Gastroesophageal sphincter (tissue), 4 donors: ENCODE measurements at regions not wholly inside any gene's neighbourhood (a gene's known extent, or its start where the extent isn't known, plus 50 kb on each side); places are given as distances from the start of the nearest gene placed in this dataset.

Experiments
- ATAC-seq: fragments of 150-250 bp; one replicate; pipeline ENCODE4 v1.9.1; 2016; ENCODE audit warnings: mild to moderate bottlenecking, moderate library complexity
- H3K27ac ChIP-seq, 4 donors: fragments of 200-600 bp; sonication (generic) in 3 of 4; 1 replicate in 3 of 4; 2 replicates in 1 of 4; pipeline ENCODE4 v1.5.1; 2016 to 2019
- H3K27me3 ChIP-seq: fragments of 200-600 bp; sonication (generic); one replicate; pipeline ENCODE4 v1.5.1; 2019
- H3K36me3 ChIP-seq, 2 donors: fragments of 200-600 bp; sonication (generic); one replicate each; pipeline ENCODE4 v1.5.1; 2019; ENCODE audit warnings: control low read depth in 1 of 2
- H3K4me1 ChIP-seq, 3 donors: fragments of 200-600 bp; sonication (generic); 1 replicate in 2 of 3; 2 replicates in 1 of 3; pipeline ENCODE4 v1.5.1; 2016 to 2019; ENCODE audit warnings: control low read depth in 2 of 3
- H3K4me3 ChIP-seq, 2 donors: fragments of 200-600 bp; sonication (generic); one replicate each; pipeline ENCODE4 v1.5.1; 2019; ENCODE audit warnings: mild to moderate bottlenecking in 1 of 2, moderate library complexity in 1 of 2
- H3K9me3 ChIP-seq, 3 donors: fragments of 200-600 bp; sonication (generic); one replicate each; pipeline ENCODE4 v1.5.1; 2017 to 2019; ENCODE audit warnings: control low read depth in 2 of 3
- EP300 ChIP-seq: sonication (generic); formaldehyde crosslinking; IDR thresholded peaks from one replicate; pipeline ENCODE4 v1.6.1; 2017; ENCODE audit warnings: antibody characterized with exemption, mild to moderate bottlenecking
- POLR2A ChIP-seq, 2 donors: fragments of 450-650 bp; IDR thresholded peaks; one replicate each; pipeline ENCODE4 v1.6.1; 2017; ENCODE audit warnings: antibody characterized with exemption in 2 of 2, mild to moderate bottlenecking in 2 of 2, moderate library complexity in 1 of 2
- POLR2AphosphoS5 ChIP-seq: sonication (generic); formaldehyde crosslinking; IDR thresholded peaks from one replicate; pipeline ENCODE4 v1.6.1; 2017; ENCODE audit warnings: antibody characterized with exemption
- WGBS, 2 donors: methylation state at CpG; one replicate each; pipeline ENCODE4 v1.1.5; 2018; ENCODE audit warnings: low coverage in 1 of 2; 5-methylcytosine and 5-hydroxymethylcytosine counted together
- TF ChIP-seq, protein P1 (sequence below), 4 experiments: fragments of 200-600 bp in 2 of 4; fragments of 450-650 bp in 2 of 4; sonication (generic) in 1 of 4; IDR thresholded peaks; one replicate each; pipeline ENCODE4 v1.5.1; 2017 to 2019; ENCODE audit warnings: antibody characterized with exemption in 4 of 4, mild to moderate bottlenecking in 2 of 4, moderate library complexity in 2 of 4

DNA sequence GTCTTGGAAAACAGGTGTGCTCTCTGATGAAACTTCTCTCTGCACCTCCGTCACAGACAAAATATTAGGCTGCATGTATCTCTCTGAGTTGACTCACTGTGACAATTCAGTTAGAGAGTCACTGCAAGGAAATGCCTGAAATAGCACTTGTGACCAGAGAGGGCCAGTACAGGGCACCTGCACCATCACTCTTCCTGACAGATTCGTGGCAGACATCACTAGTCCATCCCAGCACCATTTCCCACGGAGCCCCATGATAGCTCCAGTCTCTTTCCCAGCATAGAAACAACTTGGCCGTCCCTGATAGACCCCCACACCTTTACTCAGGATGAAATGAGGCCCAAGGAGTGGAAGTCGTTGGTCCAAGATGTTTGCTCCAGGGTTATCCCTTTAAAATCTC, 73.3 kb upstream of the ISX start:
- peaks cover 27% of the 10 kb centered on the region for H3K27me3 ChIP-seq
- ATAC-seq: no peak
- H3K36me3 ChIP-seq: no peaks in the 10 kb centered on the region
- H3K27ac ChIP-seq: no peak overlapping the region
- TF ChIP-seq EP300: no peak
- no peak for TF ChIP-seq POLR2A (IDR thresholded peaks at IDR 0.05)
- TF ChIP-seq, protein P1, sequence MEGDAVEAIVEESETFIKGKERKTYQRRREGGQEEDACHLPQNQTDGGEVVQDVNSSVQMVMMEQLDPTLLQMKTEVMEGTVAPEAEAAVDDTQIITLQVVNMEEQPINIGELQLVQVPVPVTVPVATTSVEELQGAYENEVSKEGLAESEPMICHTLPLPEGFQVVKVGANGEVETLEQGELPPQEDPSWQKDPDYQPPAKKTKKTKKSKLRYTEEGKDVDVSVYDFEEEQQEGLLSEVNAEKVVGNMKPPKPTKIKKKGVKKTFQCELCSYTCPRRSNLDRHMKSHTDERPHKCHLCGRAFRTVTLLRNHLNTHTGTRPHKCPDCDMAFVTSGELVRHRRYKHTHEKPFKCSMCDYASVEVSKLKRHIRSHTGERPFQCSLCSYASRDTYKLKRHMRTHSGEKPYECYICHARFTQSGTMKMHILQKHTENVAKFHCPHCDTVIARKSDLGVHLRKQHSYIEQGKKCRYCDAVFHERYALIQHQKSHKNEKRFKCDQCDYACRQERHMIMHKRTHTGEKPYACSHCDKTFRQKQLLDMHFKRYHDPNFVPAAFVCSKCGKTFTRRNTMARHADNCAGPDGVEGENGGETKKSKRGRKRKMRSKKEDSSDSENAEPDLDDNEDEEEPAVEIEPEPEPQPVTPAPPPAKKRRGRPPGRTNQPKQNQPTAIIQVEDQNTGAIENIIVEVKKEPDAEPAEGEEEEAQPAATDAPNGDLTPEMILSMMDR (IDR thresholded peaks at IDR 0.05): no peak
- TF ChIP-seq POLR2AphosphoS5: no peak
- no peaks in the 10 kb centered on the region for H3K4me1 ChIP-seq
- H3K4me3 ChIP-seq: no peak overlapping the region
- WGBS, 2 donors: 20 to 49% methylated on average over 1 to 4 of the region's 5 CpGs
- peaks cover 0 to 24% (median 0%) of the 10 kb centered on the region in 3 donors for H3K9me3 ChIP-seq

- Histone ChIP-seq H3K27me3 (peaks cover 27% of the 10 kb centered on the region), H3K9me3 (peaks cover 0 to 15% (median 0%) of the 10 kb centered on the region in 3 donors), H3K4me3 (no peak overlapping the region), H3K4me1 (no peaks in the 10 kb centered on the region), H3K27ac (no peak overlapping the region), H3K36me3 (no peaks in the 10 kb centered on the region)
- 73 to 78% methylated on average over 3 of the region's 3 CpGs for WGBS, 2 donors
- no peak for ATAC-seq
- TF ChIP-seq EP300 (no peak), POLR2AphosphoS5 (no peak), POLR2A (IDR thresholded peaks at IDR 0.05) (no peak)
- TF ChIP-seq, protein P1 (IDR thresholded peaks at IDR 0.05): no peak
Observed at GRCh38 chr22:34993548-34993947, 72.4 kb upstream of the ISX start.

DNA sequence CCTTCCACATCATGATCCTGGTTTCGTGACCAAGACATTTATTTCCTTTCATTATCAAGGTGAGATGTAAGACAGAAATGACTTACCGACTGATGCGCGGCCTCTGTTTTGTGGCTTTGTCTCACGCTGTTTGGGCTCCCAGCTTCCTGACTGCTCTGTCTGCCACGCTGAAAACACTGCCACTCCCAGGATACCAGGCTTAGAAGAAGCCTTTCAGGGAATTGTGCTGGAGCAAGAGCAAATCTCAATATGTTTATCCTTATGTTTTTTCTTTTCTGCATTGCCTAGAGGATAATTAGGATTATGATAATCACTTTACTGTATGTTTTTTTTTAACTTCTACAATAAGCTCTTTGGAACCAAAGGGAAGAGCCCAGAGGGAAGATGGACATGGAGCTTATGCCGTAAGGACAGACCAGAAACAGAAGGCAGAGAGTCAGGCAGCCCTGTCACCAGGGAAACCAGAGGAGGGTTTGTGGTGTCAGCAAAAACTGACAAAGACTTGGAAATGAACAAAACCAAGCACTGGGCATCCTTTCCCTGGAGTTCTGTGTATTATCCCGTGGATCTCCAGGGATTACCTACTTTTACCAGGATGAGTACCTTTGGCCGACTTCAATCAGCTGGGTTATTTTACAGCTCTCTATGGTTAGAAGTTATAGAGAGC, 68.2 kb upstream of the ISX start:
- ATAC-seq: no peak
- no peak overlapping the region for H3K4me3 ChIP-seq
- H3K9me3 ChIP-seq: no peaks in the 10 kb centered on the region
- WGBS, 2 donors: 74 to 76% methylated on average over 9 of the region's 9 CpGs
- H3K4me1 ChIP-seq: no peaks in the 10 kb centered on the region
- no peak overlapping the region for H3K27ac ChIP-seq
- TF ChIP-seq POLR2AphosphoS5: no peak
- TF ChIP-seq POLR2A (IDR thresholded peaks at IDR 0.05): no peak
- TF ChIP-seq, protein P1 (IDR thresholded peaks at IDR 0.05): no peak
- TF ChIP-seq EP300: no peak
- no peaks in the 10 kb centered on the region for H3K36me3 ChIP-seq
- H3K27me3 ChIP-seq: peaks cover 29% of the 10 kb centered on the region

DNA sequence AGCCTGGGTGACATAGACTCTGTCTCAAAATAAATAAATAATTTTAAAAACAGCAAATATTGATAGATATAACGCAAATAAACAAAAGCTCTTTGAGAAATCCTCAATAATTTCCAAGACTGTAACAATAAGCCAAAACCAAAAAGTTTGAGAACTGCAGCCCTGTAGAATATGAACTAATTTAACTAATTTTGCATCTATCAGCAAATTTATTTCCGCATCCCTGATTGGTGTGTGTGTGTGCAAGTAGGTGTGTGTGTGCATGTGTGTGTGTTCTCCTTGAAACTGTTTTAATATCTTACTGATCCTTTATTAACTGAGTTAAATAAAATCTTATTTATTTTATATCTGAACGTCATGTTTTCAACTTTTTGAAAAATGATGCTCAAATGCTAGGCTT, 67.0 kb upstream of the ISX start:
- TF ChIP-seq EP300 (no peak), POLR2AphosphoS5 (no peak), POLR2A (IDR thresholded peaks at IDR 0.05) (no peak)
- TF ChIP-seq, protein P1 (IDR thresholded peaks at IDR 0.05): no peak
- Histone ChIP-seq H3K9me3 (no peaks in the 10 kb centered on the region), H3K36me3 (no peaks in the 10 kb centered on the region), H3K27me3 (peaks cover 23% of the 10 kb centered on the region), H3K4me1 (no peaks in the 10 kb centered on the region), H3K4me3 (no peak overlapping the region), H3K27ac (no peak overlapping the region)
- no peak for ATAC-seq
- 70 to 76% methylated on average over 3 of the region's 3 CpGs for WGBS, 2 donors

DNA sequence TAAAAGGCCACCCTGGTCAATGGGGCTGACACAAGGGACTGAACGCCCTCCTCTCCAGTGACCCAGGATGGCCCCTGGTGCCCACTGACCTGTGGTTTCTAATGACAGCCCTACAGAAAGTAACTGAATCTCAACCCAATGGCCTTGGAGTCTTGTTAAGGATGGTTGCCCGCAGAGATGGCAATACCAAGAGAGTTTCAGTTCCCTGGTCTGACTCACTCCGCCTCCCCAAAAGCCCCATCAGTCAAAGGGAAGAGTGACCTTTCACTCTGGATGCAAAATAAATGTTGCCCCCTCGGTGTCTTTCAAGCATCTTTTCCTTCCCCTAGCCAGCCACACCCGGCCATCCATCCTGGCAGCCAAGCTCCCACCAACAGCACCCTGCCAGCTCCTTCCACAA, 57.7 kb upstream of the ISX start:
- H3K4me1 ChIP-seq: no peaks in the 10 kb centered on the region
- H3K27ac ChIP-seq: no peak overlapping the region
- 100% methylated on average over 1 of the region's 5 CpGs; no CpG with 5 or more reads in 1 of the 2 donors for WGBS, 2 donors
- no peaks in the 10 kb centered on the region for H3K36me3 ChIP-seq
- no peak for ATAC-seq
- H3K9me3 ChIP-seq: no peaks in the 10 kb centered on the region
- TF ChIP-seq, protein P1 (IDR thresholded peaks at IDR 0.05): no peak
- TF ChIP-seq POLR2A (IDR thresholded peaks at IDR 0.05) (no peak), POLR2AphosphoS5 (no peak), EP300 (no peak)
- peaks cover 15% of the 10 kb centered on the region for H3K27me3 ChIP-seq
- H3K4me3 ChIP-seq: no peak overlapping the region
